ENCODE measurements at regions not wholly inside any gene's neighbourhood (a gene's known extent, or its start where the extent isn't known, plus 50 kb on each side); places are given as distances from the start of the nearest gene placed in this dataset.

- TF ChIP-seq ZNF318 (CRISPR knock-in tag; IDR thresholded peaks at IDR 0.05) (no peak), JUNB (CRISPR knock-in tag; IDR thresholded peaks at IDR 0.05; ENCODE audit: borderline replicate concordance) (no peak)
Observed at GRCh38 chr2:104708967-104709366, 144.9 kb upstream of the POU3F3 start (continued).

- H3K27ac ChIP-seq (ENCODE audit: extremely low read length, insufficient read depth, low read length) = no peak overlapping the region
- no peaks in the 10 kb centered on the region for H3K4me1 ChIP-seq (ENCODE audit: insufficient read depth, low read length)
- no peaks in the 10 kb centered on the region for H4K20me1 ChIP-seq (ENCODE audit: insufficient read depth, low read length)
- ChIA-PET POLR2A (no interaction called here), CTCF (ENCODE audit: low intra/inter-chr PET ratio, low total read pairs) (no interaction called here)
- no peak overlapping the region for H3K4me3 ChIP-seq (replicated peaks in 1 of 3; ENCODE audit: insufficient read depth in 1 of 3, low read depth in 2 of 3, low read length in 3 of 3)
- DNase-seq (ENCODE audit: low spot score) (no peak), ATAC-seq (no peak), FAIRE-seq (no peak)
- H3K36me3 ChIP-seq (replicated peaks in 1 of 2; ENCODE audit: control insufficient read depth in 1 of 2, insufficient read depth in 2 of 2, low read length in 2 of 2) = no peaks in the 10 kb centered on the region
- no peak for TF ChIP-seq RORA (CRISPR knock-in tag; IDR thresholded peaks at IDR 0.05)
- no peaks in the 10 kb centered on the region for H3K9me3 ChIP-seq (ENCODE audit: low read length)
- H3K79me2 ChIP-seq (ENCODE audit: insufficient read depth, low read length) = no peaks in the 10 kb centered on the region
- no peak overlapping the region for H3K9ac ChIP-seq (ENCODE audit: insufficient read depth, low read depth, low read length)
- WGBS (ENCODE audit: low lambda C conversion rate) = 49% methylated on average over 4 of the region's 4 CpGs
- no peak overlapping the region for H3K4me2 ChIP-seq (ENCODE audit: low read depth, low read length)
- in situ Hi-C loops (cut with HindIII; ENCODE audit: extremely low pct_ligation_motif_present, low pct_unique_long_range_greater_than_20kb) = no loop called here
- no peak overlapping the region for H2AFZ ChIP-seq (ENCODE audit: low read length)
- H3K27me3 ChIP-seq (ENCODE audit: control insufficient read depth in 1 of 2, insufficient read depth in 2 of 2, low read length in 2 of 2) = no peaks in the 10 kb centered on the region; a peak in 1 of 5 replicates
- intact Hi-C loops (cut with micrococcal nuclease; ENCODE audit: unreplicated experiment) = no loop called here
- BruUV-seq (replicated peaks) = no TSS peak
Observed at GRCh38 chr2:104716061-104716460, 137.9 kb upstream of the POU3F3 start.

All from HepG2 (cell line).